ENCODE measurements at regions not wholly inside any gene's neighbourhood (a gene's known extent, or its start where the extent isn't known, plus 50 kb on each side); places are given as distances from the start of the nearest gene placed in this dataset.

DNA sequence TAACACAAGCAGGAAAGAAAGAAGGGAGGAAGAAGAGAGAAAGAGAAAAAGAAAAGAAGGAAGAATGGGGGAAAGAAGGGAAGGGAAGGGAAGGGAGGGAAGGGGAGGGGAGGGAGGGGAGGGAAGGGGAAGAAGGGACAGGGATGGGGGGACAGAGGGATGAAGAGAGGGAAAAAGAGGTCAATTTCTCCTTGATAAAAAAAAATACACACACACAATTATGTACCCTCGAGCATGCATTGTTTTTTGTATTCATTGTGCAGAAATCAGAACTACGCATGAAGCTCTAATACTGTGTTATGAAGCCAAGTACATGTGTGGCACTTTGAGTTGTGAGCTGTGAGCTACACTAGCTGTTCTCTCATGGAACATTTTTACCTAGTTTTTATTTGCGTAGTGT is 274.9 kb upstream of the CDH18 start:
- DNase-seq (ENCODE audit: low spot score): no peak
- Mint-ChIP-seq H3K9me3 (peaks cover 4% of the 10 kb centered on the region), H3K4me3 (no peak overlapping the region), H3K4me1 (no peaks in the 10 kb centered on the region), H3K36me3 (no peaks in the 10 kb centered on the region), H3K27me3 (ENCODE audit: low read depth) (no peaks in the 10 kb centered on the region), H3K27ac (no peak overlapping the region)
- no peak for ATAC-seq
- POLR2A ChIA-PET: no interaction called here
- TF ChIP-seq, protein P1, sequence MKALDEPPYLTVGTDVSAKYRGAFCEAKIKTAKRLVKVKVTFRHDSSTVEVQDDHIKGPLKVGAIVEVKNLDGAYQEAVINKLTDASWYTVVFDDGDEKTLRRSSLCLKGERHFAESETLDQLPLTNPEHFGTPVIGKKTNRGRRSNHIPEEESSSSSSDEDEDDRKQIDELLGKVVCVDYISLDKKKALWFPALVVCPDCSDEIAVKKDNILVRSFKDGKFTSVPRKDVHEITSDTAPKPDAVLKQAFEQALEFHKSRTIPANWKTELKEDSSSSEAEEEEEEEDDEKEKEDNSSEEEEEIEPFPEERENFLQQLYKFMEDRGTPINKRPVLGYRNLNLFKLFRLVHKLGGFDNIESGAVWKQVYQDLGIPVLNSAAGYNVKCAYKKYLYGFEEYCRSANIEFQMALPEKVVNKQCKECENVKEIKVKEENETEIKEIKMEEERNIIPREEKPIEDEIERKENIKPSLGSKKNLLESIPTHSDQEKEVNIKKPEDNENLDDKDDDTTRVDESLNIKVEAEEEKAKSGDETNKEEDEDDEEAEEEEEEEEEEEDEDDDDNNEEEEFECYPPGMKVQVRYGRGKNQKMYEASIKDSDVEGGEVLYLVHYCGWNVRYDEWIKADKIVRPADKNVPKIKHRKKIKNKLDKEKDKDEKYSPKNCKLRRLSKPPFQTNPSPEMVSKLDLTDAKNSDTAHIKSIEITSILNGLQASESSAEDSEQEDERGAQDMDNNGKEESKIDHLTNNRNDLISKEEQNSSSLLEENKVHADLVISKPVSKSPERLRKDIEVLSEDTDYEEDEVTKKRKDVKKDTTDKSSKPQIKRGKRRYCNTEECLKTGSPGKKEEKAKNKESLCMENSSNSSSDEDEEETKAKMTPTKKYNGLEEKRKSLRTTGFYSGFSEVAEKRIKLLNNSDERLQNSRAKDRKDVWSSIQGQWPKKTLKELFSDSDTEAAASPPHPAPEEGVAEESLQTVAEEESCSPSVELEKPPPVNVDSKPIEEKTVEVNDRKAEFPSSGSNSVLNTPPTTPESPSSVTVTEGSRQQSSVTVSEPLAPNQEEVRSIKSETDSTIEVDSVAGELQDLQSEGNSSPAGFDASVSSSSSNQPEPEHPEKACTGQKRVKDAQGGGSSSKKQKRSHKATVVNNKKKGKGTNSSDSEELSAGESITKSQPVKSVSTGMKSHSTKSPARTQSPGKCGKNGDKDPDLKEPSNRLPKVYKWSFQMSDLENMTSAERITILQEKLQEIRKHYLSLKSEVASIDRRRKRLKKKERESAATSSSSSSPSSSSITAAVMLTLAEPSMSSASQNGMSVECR (CRISPR knock-in tag; IDR thresholded peaks at IDR 0.05; ENCODE audit: borderline replicate concordance): no peak
- TF ChIP-seq SOX15 (CRISPR knock-in tag; IDR thresholded peaks at IDR 0.05): no peak
- CTCF ChIA-PET: no interaction called here

DNA sequence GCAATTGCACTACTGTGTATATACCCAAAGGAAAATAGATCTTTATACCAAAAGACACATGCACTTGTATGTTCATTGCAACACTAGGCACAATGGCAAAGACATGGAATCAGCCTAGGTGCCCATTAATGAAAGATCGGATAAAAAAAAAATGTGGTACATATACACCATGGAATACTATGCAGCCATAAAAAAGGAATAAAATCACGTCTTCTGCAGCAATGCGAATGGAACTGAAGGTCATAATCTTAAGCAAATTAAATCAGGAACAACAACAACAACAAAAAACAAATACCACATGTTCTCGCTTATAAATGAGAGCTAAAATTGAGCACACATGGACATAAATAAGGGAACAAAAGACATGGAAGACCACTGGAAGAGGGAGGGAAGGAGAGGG is 266.7 kb upstream of the CDH18 start:
- CTCF ChIA-PET: no interaction called here
- no peak for ATAC-seq
- Mint-ChIP-seq H3K9me3 (peaks cover 8% of the 10 kb centered on the region), H3K27me3 (ENCODE audit: low read depth) (no peaks in the 10 kb centered on the region), H3K4me3 (no peak overlapping the region), H3K27ac (no peak overlapping the region), H3K36me3 (no peaks in the 10 kb centered on the region), H3K4me1 (no peaks in the 10 kb centered on the region)
- no peak for TF ChIP-seq ZBTB43 (CRISPR knock-in tag; IDR thresholded peaks at IDR 0.05)
- TF ChIP-seq, protein P2, sequence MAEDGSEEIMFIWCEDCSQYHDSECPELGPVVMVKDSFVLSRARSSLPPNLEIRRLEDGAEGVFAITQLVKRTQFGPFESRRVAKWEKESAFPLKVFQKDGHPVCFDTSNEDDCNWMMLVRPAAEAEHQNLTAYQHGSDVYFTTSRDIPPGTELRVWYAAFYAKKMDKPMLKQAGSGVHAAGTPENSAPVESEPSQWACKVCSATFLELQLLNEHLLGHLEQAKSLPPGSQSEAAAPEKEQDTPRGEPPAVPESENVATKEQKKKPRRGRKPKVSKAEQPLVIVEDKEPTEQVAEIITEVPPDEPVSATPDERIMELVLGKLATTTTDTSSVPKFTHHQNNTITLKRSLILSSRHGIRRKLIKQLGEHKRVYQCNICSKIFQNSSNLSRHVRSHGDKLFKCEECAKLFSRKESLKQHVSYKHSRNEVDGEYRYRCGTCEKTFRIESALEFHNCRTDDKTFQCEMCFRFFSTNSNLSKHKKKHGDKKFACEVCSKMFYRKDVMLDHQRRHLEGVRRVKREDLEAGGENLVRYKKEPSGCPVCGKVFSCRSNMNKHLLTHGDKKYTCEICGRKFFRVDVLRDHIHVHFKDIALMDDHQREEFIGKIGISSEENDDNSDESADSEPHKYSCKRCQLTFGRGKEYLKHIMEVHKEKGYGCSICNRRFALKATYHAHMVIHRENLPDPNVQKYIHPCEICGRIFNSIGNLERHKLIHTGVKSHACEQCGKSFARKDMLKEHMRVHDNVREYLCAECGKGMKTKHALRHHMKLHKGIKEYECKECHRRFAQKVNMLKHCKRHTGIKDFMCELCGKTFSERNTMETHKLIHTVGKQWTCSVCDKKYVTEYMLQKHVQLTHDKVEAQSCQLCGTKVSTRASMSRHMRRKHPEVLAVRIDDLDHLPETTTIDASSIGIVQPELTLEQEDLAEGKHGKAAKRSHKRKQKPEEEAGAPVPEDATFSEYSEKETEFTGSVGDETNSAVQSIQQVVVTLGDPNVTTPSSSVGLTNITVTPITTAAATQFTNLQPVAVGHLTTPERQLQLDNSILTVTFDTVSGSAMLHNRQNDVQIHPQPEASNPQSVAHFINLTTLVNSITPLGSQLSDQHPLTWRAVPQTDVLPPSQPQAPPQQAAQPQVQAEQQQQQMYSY (CRISPR knock-in tag; IDR thresholded peaks at IDR 0.05): no peak
- no peak for TF ChIP-seq ZNF396 (CRISPR knock-in tag; IDR thresholded peaks at IDR 0.05; ENCODE audit: borderline replicate concordance)
- TF ChIP-seq, protein P1 (CRISPR knock-in tag; IDR thresholded peaks at IDR 0.05; ENCODE audit: borderline replicate concordance): no peak
- TF ChIP-seq OVOL2 (CRISPR knock-in tag; IDR thresholded peaks at IDR 0.05; ENCODE audit: borderline replicate concordance): no peak
- no peak for TF ChIP-seq MLX (CRISPR knock-in tag; IDR thresholded peaks at IDR 0.05)
- TF ChIP-seq E2F1 (CRISPR knock-in tag; IDR thresholded peaks at IDR 0.05): no peak
- POLR2A ChIA-PET: no interaction called here
- no peak for DNase-seq (ENCODE audit: low spot score)
